ENCODE measurements at regions not wholly inside any gene's neighbourhood (a gene's known extent, or its start where the extent isn't known, plus 50 kb on each side); places are given as distances from the start of the nearest gene placed in this dataset.
A peak's percentile ranks its signal among the peaks of the same experiment; 100 is the strongest.

GRCh38 chr6:93040375-93040774 lies 379.0 kb downstream of the EPHA7 start:
- no CpG with 5 or more reads among the region's 4 CpGs for WGBS (ENCODE audit: insufficient coverage)
- Histone ChIP-seq H4K20me1 (ENCODE audit: insufficient read depth, low read length) (no peaks in the 10 kb centered on the region), H3K36me3 (replicated peaks in 1 of 2; ENCODE audit: control insufficient read depth in 1 of 2, insufficient read depth in 2 of 2, low read length in 2 of 2) (no peaks in the 10 kb centered on the region), H3K9ac (ENCODE audit: insufficient read depth, low read length, poor library complexity, severe bottlenecking) (no peak overlapping the region), H3K27ac (ENCODE audit: low read depth in 1 of 2, low read length in 2 of 2) (no peak overlapping the region), H3K4me2 (replicated peaks; ENCODE audit: extremely low read depth, low read length, poor library complexity, severe bottlenecking) (peak overlapping the region; percentile 48), H3K4me3 (replicated peaks in 1 of 3; ENCODE audit: low read depth in 2 of 3, low read length in 3 of 3) (peak overlapping the region in 1 of 3 experiments; percentile 5), H3K9me3 (replicated peaks in 1 of 2; ENCODE audit: control insufficient read depth in 1 of 2, insufficient read depth in 1 of 2, low read length in 2 of 2) (peaks cover 13 to 15% of the 10 kb centered on the region in 2 donors), H3K4me1 (ENCODE audit: control insufficient read depth in 1 of 2, insufficient read depth in 2 of 2, low read length in 2 of 2) (peaks cover 11 to 16% of the 10 kb centered on the region in 2 donors), H2AFZ (ENCODE audit: insufficient read depth, low read depth, low read length, poor library complexity, severe bottlenecking) (peak overlapping the region; percentile 16), H3K27me3 (ENCODE audit: control insufficient read depth in 2 of 2, insufficient read depth in 2 of 2, low read length in 2 of 2) (no peaks in the 10 kb centered on the region), H3K79me2 (ENCODE audit: insufficient read depth, low read length) (no peaks in the 10 kb centered on the region)
- Mint-ChIP-seq H3K4me1 (peaks cover 16% of the 10 kb centered on the region), H3K9me3 (peaks cover 6 to 26% (median 16%) of the 10 kb centered on the region in 7 donors), H3K4me3 (peak overlapping the region in 1 of 2 donors; percentile 43), H3K27ac (peak overlapping the region in 2 of 7 donors; percentile 59 to 68), H3K27me3 (ENCODE audit: low read depth in 3 of 3) (peaks cover 0 to 3% (median 0%) of the 10 kb centered on the region in 3 donors), H3K36me3 (no peaks in the 10 kb centered on the region)
- DNase-seq: peak; percentile 0 to 32 (median 2)
- intact Hi-C loops (cut with micrococcal nuclease): no loop called here
- TF ChIP-seq CTCF (IDR thresholded peaks at IDR 0.05): no peak

GRCh38 chr6:93036835-93037234 lies 382.5 kb downstream of the EPHA7 start:
- Histone ChIP-seq H3K4me1 (ENCODE audit: control insufficient read depth in 1 of 2, insufficient read depth in 2 of 2, low read length in 2 of 2) (peaks cover 11 to 16% of the 10 kb centered on the region in 2 donors), H4K20me1 (ENCODE audit: insufficient read depth, low read length) (no peaks in the 10 kb centered on the region), H3K4me2 (replicated peaks; ENCODE audit: extremely low read depth, low read length, poor library complexity, severe bottlenecking) (no peak overlapping the region), H3K79me2 (ENCODE audit: insufficient read depth, low read length) (no peaks in the 10 kb centered on the region), H3K27me3 (ENCODE audit: control insufficient read depth in 2 of 2, insufficient read depth in 2 of 2, low read length in 2 of 2) (no peaks in the 10 kb centered on the region), H3K27ac (ENCODE audit: low read depth in 1 of 2, low read length in 2 of 2) (no peak overlapping the region), H3K4me3 (replicated peaks in 1 of 3; ENCODE audit: low read depth in 2 of 3, low read length in 3 of 3) (no peak overlapping the region), H3K9me3 (replicated peaks in 1 of 2; ENCODE audit: control insufficient read depth in 1 of 2, insufficient read depth in 1 of 2, low read length in 2 of 2) (peaks cover 13 to 15% of the 10 kb centered on the region in 2 donors), H3K36me3 (replicated peaks in 1 of 2; ENCODE audit: control insufficient read depth in 1 of 2, insufficient read depth in 2 of 2, low read length in 2 of 2) (no peaks in the 10 kb centered on the region), H3K9ac (ENCODE audit: insufficient read depth, low read length, poor library complexity, severe bottlenecking) (no peak overlapping the region), H2AFZ (ENCODE audit: insufficient read depth, low read depth, low read length, poor library complexity, severe bottlenecking) (no peak overlapping the region)
- intact Hi-C loops (cut with micrococcal nuclease): no loop called here
- peak; percentile 16 for TF ChIP-seq CTCF (IDR thresholded peaks at IDR 0.05)
- Mint-ChIP-seq H3K4me3 (no peak overlapping the region), H3K4me1 (peaks cover 16% of the 10 kb centered on the region), H3K9me3 (peaks cover 9 to 32% (median 17%) of the 10 kb centered on the region in 7 donors), H3K36me3 (no peaks in the 10 kb centered on the region), H3K27me3 (ENCODE audit: low read depth in 3 of 3) (peaks cover 0 to 3% (median 0%) of the 10 kb centered on the region in 3 donors), H3K27ac (no peak overlapping the region)
- DNase-seq: no peak
- WGBS (ENCODE audit: insufficient coverage): 83% methylated on average over 1 of the region's 1 CpG
